ENCODE measurements at regions not wholly inside any gene's neighbourhood (a gene's known extent, or its start where the extent isn't known, plus 50 kb on each side); places are given as distances from the start of the nearest gene placed in this dataset.

GRCh38 chr13:76644906-76645305 lies 241.3 kb downstream of the KCTD12 start:
- H3K4me3 ChIP-seq: no peak overlapping the region
- peak; percentile 68 for DNase-seq
- H3K4me1 ChIP-seq: peaks cover 0 to 21% (median 12%) of the 10 kb centered on the region in 4 donors
- H3K9me3 ChIP-seq: no peaks in the 10 kb centered on the region
- TF ChIP-seq POLR2AphosphoS5 (IDR thresholded peaks at IDR 0.05) (peak in 1 of 4 donors; percentile 17), EP300 (IDR thresholded peaks at IDR 0.05) (no peak)
- no peaks in the 10 kb centered on the region for H3K27me3 ChIP-seq
- WGBS, 2 donors: 0 to 38% methylated on average over 1 of the region's 1 CpG
- intact Hi-C loops (cut with DNase I): loop anchor here (10.0 kb wide), 2 partner anchors 350 to 1050 kb away; partner anchors contain the start of genes CLN5 and SLAIN1
- H3K36me3 ChIP-seq: no peaks in the 10 kb centered on the region
- H3K27ac ChIP-seq: no peak overlapping the region

GRCh38 chr13:76643596-76643995 lies 242.6 kb downstream of the KCTD12 start:
- 76 to 86% methylated on average over 4 of the region's 4 CpGs for WGBS, 2 donors
- intact Hi-C loops (cut with DNase I): loop anchor here (10.0 kb wide), 2 partner anchors 351 to 1051 kb away; partner anchors contain the start of genes CLN5 and SLAIN1
- Histone ChIP-seq H3K4me1 (peaks cover 0 to 21% (median 12%) of the 10 kb centered on the region in 4 donors), H3K36me3 (no peaks in the 10 kb centered on the region), H3K27me3 (no peaks in the 10 kb centered on the region), H3K27ac (peak overlapping the region in 2 of 4 donors; percentile 67 to 75), H3K9me3 (no peaks in the 10 kb centered on the region), H3K4me3 (no peak overlapping the region)
- TF ChIP-seq POLR2AphosphoS5 (IDR thresholded peaks at IDR 0.05) (no peak), CTCF (IDR thresholded peaks at IDR 0.05) (no peak), POLR2A (IDR thresholded peaks at IDR 0.05) (no peak), EP300 (IDR thresholded peaks at IDR 0.05) (no peak)
- DNase-seq: no peak

- Histone ChIP-seq H3K4me1 (peaks cover 0 to 43% (median 30%) of the 10 kb centered on the region in 4 donors), H3K27me3 (no peaks in the 10 kb centered on the region), H3K36me3 (no peaks in the 10 kb centered on the region), H3K4me3 (no peak overlapping the region), H3K27ac (peak overlapping the region in 2 of 4 donors; percentile 67 to 75), H3K9me3 (no peaks in the 10 kb centered on the region)
- no peak for DNase-seq
- intact Hi-C loops (cut with DNase I): loop anchor here (10.0 kb wide), 2 partner anchors 354 to 1054 kb away; partner anchors contain the start of genes CLN5 and SLAIN1
- TF ChIP-seq EP300 (IDR thresholded peaks at IDR 0.05) (no peak), CTCF (IDR thresholded peaks at IDR 0.05) (no peak), POLR2AphosphoS5 (IDR thresholded peaks at IDR 0.05) (no peak), POLR2A (IDR thresholded peaks at IDR 0.05) (no peak)
- 67 to 81% methylated on average over 1 of the region's 1 CpG for whole genome bisulfite sequencing, 2 donors
These were observed 245.1 kb downstream of the KCTD12 start for GRCh38 chr13:76641056-76641455.

GRCh38 chr13:76638882-76639281 lies 247.3 kb downstream of the KCTD12 start:
- TF ChIP-seq CTCF (IDR thresholded peaks at IDR 0.05) (no peak), POLR2AphosphoS5 (IDR thresholded peaks at IDR 0.05) (no peak), POLR2A (IDR thresholded peaks at IDR 0.05) (no peak), EP300 (IDR thresholded peaks at IDR 0.05) (no peak)
- Histone ChIP-seq H3K36me3 (no peaks in the 10 kb centered on the region), H3K9me3 (no peaks in the 10 kb centered on the region), H3K27me3 (no peaks in the 10 kb centered on the region), H3K4me3 (no peak overlapping the region), H3K27ac (peak overlapping the region in 3 of 4 donors; percentile 39 to 56 (median 50)), H3K4me1 (peaks cover 0 to 52% (median 41%) of the 10 kb centered on the region in 4 donors)
- intact Hi-C loops (cut with DNase I): no loop called here
- no peak for DNase-seq
- 63 to 74% methylated on average over 3 of the region's 3 CpGs for WGBS, 2 donors

GRCh38 chr13:76638181-76638580 lies 248.0 kb downstream of the KCTD12 start:
- Histone ChIP-seq H3K27me3 (no peaks in the 10 kb centered on the region), H3K9me3 (no peaks in the 10 kb centered on the region), H3K4me1 (peaks cover 0 to 51% (median 41%) of the 10 kb centered on the region in 4 donors), H3K27ac (peak overlapping the region in 3 of 4 donors; percentile 39 to 56 (median 50)), H3K36me3 (no peaks in the 10 kb centered on the region), H3K4me3 (no peak overlapping the region)
- DNase-seq: no peak
- 70 to 74% methylated on average over 3 of the region's 3 CpGs for WGBS, 2 donors
- TF ChIP-seq POLR2A (IDR thresholded peaks at IDR 0.05) (no peak), POLR2AphosphoS5 (IDR thresholded peaks at IDR 0.05) (no peak), CTCF (IDR thresholded peaks at IDR 0.05) (no peak), EP300 (IDR thresholded peaks at IDR 0.05) (no peak)
- intact Hi-C loops (cut with DNase I): no loop called here

All from sigmoid colon (tissue), 6 donors.